CD14-positive monocyte (primary cell): ENCODE measurements at regions not wholly inside any gene's neighbourhood (a gene's known extent, or its start where the extent isn't known, plus 50 kb on each side); places are given as distances from the start of the nearest gene placed in this dataset.

Experiments
- DNase-seq, 3 donors: peaks; one replicate each; pipeline ENCODE4 v3.0.0-alpha.2; 2011 to 2022
- H2AFZ ChIP-seq: 2 replicates; pipeline ENCODE4 v1.6.0; 2012; ENCODE audit warnings: mild to moderate bottlenecking, low read depth, low read length, inconsistent platforms; ENCODE audit not compliant: insufficient read depth, poor library complexity, severe bottlenecking
- H3K27ac ChIP-seq, 2 donors: 1 replicate in 1 of 2; 2 replicates in 1 of 2; pipeline ENCODE4 v1.5.1; 2012 to 2013; ENCODE audit warnings: low read length in 2 of 2, control low read depth in 1 of 2, inconsistent platforms in 1 of 2, low read depth in 1 of 2, mild to moderate bottlenecking in 1 of 2
- H3K27me3 ChIP-seq, 2 donors: one replicate each; pipeline versions ENCODE4 v1.6.0 to v1.6.1; 2011 to 2013; ENCODE audit warnings: low read length in 2 of 2; ENCODE audit not compliant: control insufficient read depth in 2 of 2, insufficient read depth in 2 of 2
- H3K36me3 ChIP-seq, 2 donors: replicated peaks in 1 of 2; 1 replicate in 1 of 2; 2 replicates in 1 of 2; pipeline versions ENCODE4 v1.5.1 to v1.6.1; 2012 to 2013; ENCODE audit warnings: low read length in 2 of 2, control low read depth in 1 of 2, inconsistent platforms in 1 of 2, mild to moderate bottlenecking in 1 of 2; ENCODE audit not compliant: insufficient read depth in 2 of 2, control insufficient read depth in 1 of 2
- H3K4me1 ChIP-seq, 2 donors: 1 replicate in 1 of 2; 2 replicates in 1 of 2; pipeline versions ENCODE4 v1.5.1 to v1.6.1; 2012 to 2013; ENCODE audit warnings: low read length in 2 of 2, control low read depth in 1 of 2, inconsistent platforms in 1 of 2, mild to moderate bottlenecking in 1 of 2, moderate library complexity in 1 of 2; ENCODE audit not compliant: insufficient read depth in 2 of 2, control insufficient read depth in 1 of 2
- H3K4me2 ChIP-seq: replicated peaks from 2 replicates; pipeline ENCODE3; 2012; ENCODE audit warnings: low read length, moderate library complexity, mild to moderate bottlenecking; ENCODE audit not compliant: poor library complexity, severe bottlenecking; ENCODE audit errors: extremely low read depth
- H3K4me3 ChIP-seq, 3 experiments: fragments of 200-600 bp in 1 of 3; sonication (generic) in 1 of 3; replicated peaks in 1 of 3; 1 replicate in 2 of 3; 2 replicates in 1 of 3; pipeline ENCODE4 v1.5.1; 2011 to 2013; ENCODE audit warnings: low read length in 3 of 3, mild to moderate bottlenecking in 3 of 3, control low read depth in 2 of 3, low read depth in 2 of 3, inconsistent platforms in 1 of 3, moderate library complexity in 1 of 3
- H3K79me2 ChIP-seq: 2 replicates; pipeline ENCODE4 v1.6.0; 2012; ENCODE audit warnings: mild to moderate bottlenecking, control low read depth, inconsistent platforms, low read length, moderate library complexity; ENCODE audit not compliant: insufficient read depth
- H3K9ac ChIP-seq: 2 replicates; pipeline ENCODE4 v1.6.0; 2017; ENCODE audit warnings: low read length, mild to moderate bottlenecking; ENCODE audit not compliant: insufficient read depth, poor library complexity, severe bottlenecking
- H3K9me3 ChIP-seq, 2 donors: replicated peaks in 1 of 2; 1 replicate in 1 of 2; 2 replicates in 1 of 2; pipeline versions ENCODE4 v1.5.1 to v1.6.1; 2012 to 2013; ENCODE audit warnings: low read length in 2 of 2, control low read depth in 1 of 2; ENCODE audit not compliant: control insufficient read depth in 1 of 2, insufficient read depth in 1 of 2
- H4K20me1 ChIP-seq: 2 replicates; pipeline ENCODE4 v1.6.0; 2012; ENCODE audit warnings: mild to moderate bottlenecking, low read length, control low read depth, moderate library complexity; ENCODE audit not compliant: insufficient read depth
- H3K27ac Mint-ChIP-seq, 7 donors: one replicate each; pipeline ENCODE4 v1.8.0; 2020; ENCODE audit warnings: mild to moderate bottlenecking in 7 of 7, mixed read lengths in 7 of 7, moderate library complexity in 6 of 7, inconsistent platforms in 2 of 7
- H3K27me3 Mint-ChIP-seq, 3 donors: one replicate each; pipeline ENCODE4 v1.8.0; 2021 to 2022; ENCODE audit warnings: low read depth in 3 of 3, mild to moderate bottlenecking in 3 of 3, mixed read lengths in 3 of 3, moderate library complexity in 3 of 3, inconsistent platforms in 1 of 3
- H3K36me3 Mint-ChIP-seq, 2 donors: one replicate each; pipeline ENCODE4 v1.8.0; 2020; ENCODE audit warnings: mixed read lengths in 2 of 2, inconsistent platforms in 1 of 2, mild to moderate bottlenecking in 1 of 2
- H3K4me1 Mint-ChIP-seq: one replicate; pipeline ENCODE4 v1.8.0; 2020; ENCODE audit warnings: mild to moderate bottlenecking, mixed read lengths
- H3K4me3 Mint-ChIP-seq, 2 donors: one replicate each; pipeline ENCODE4 v1.8.0; 2020; ENCODE audit warnings: mild to moderate bottlenecking in 2 of 2, mixed read lengths in 2 of 2, moderate library complexity in 1 of 2
- H3K9me3 Mint-ChIP-seq, 7 donors: one replicate each; pipeline ENCODE4 v1.8.0; 2020 to 2022; ENCODE audit warnings: mixed read lengths in 7 of 7, mild to moderate bottlenecking in 6 of 7, moderate library complexity in 6 of 7, inconsistent platforms in 2 of 7
- CTCF ChIP-seq: fragments of 200-600 bp; IDR thresholded peaks from one replicate; pipeline ENCODE4 v1.8.0; 2022; ENCODE audit warnings: antibody characterized with exemption, mild to moderate bottlenecking
- WGBS: methylation state at CpG from one replicate; pipeline ENCODE4 v1.1.5; 2013; ENCODE audit warnings: missing lambda C conversion rate; ENCODE audit not compliant: insufficient coverage; 5-methylcytosine and 5-hydroxymethylcytosine counted together
- intact Hi-C, 2 donors: fragments of 100-400 bp; cut with micrococcal nuclease; formaldehyde crosslinking; loops; one replicate each; pipeline versions ENCODE4 v1.15.0 to v1.15.1; 2023

- Histone ChIP-seq H3K27ac (no peak overlapping the region), H4K20me1 (no peaks in the 10 kb centered on the region), H3K27me3 (no peaks in the 10 kb centered on the region), H3K9ac (no peak overlapping the region), H3K9me3 (peaks cover 0 to 4% of the 10 kb centered on the region in 2 donors), H2AFZ (no peak overlapping the region), H3K4me3 (no peak overlapping the region), H3K36me3 (no peaks in the 10 kb centered on the region), H3K79me2 (no peaks in the 10 kb centered on the region), H3K4me1 (no peaks in the 10 kb centered on the region), H3K4me2 (no peak overlapping the region)
- H3K4me3 Mint-ChIP-seq = no peak overlapping the region
- intact Hi-C loops = no loop called here
- no peaks in the 10 kb centered on the region for H3K36me3 Mint-ChIP-seq
- H3K4me1 Mint-ChIP-seq = no peaks in the 10 kb centered on the region
- WGBS = 88% methylated on average over 1 of the region's 7 CpGs
- DNase-seq = no peak
- peaks cover 4 to 15% (median 10%) of the 10 kb centered on the region in 7 donors for H3K9me3 Mint-ChIP-seq
- peaks cover 0 to 6% (median 2%) of the 10 kb centered on the region in 3 donors for H3K27me3 Mint-ChIP-seq
- no peak for TF ChIP-seq CTCF
- H3K27ac Mint-ChIP-seq = no peak overlapping the region
These were observed 320.2 kb downstream of the NFIB start for GRCh38 chr9:13993632-13994185.

- whole genome bisulfite sequencing = 69% methylated on average over 3 of the region's 8 CpGs
- Histone ChIP-seq H3K27ac (no peak overlapping the region), H4K20me1 (no peaks in the 10 kb centered on the region), H2AFZ (no peak overlapping the region), H3K79me2 (no peaks in the 10 kb centered on the region), H3K27me3 (no peaks in the 10 kb centered on the region), H3K4me2 (no peak overlapping the region), H3K4me3 (no peak overlapping the region), H3K9ac (no peak overlapping the region), H3K4me1 (no peaks in the 10 kb centered on the region), H3K9me3 (peaks cover 0 to 10% of the 10 kb centered on the region in 2 donors), H3K36me3 (no peaks in the 10 kb centered on the region)
- intact Hi-C loops = no loop called here
- Mint-ChIP-seq H3K36me3 (no peaks in the 10 kb centered on the region), H3K4me3 (no peak overlapping the region), H3K27ac (no peak overlapping the region), H3K27me3 (peaks cover 0 to 6% (median 2%) of the 10 kb centered on the region in 3 donors), H3K9me3 (peaks cover 7 to 16% (median 11%) of the 10 kb centered on the region in 7 donors), H3K4me1 (no peaks in the 10 kb centered on the region)
- no peak for DNase-seq
- no peak for TF ChIP-seq CTCF
These were observed 321.5 kb downstream of the NFIB start for GRCh38 chr9:13992138-13993088.
